Liver (tissue), 3 donors: ENCODE measurements at regions not wholly inside any gene's neighbourhood (a gene's known extent, or its start where the extent isn't known, plus 50 kb on each side); places are given as distances from the start of the nearest gene placed in this dataset.

ENCODE experiments used
- CTCF ChIP-seq: fragments of 150-350 bp; IDR thresholded peaks from 2 replicates; pipeline ENCODE4 v1.5.1; 2017; ENCODE audit warnings: improper control_type of control experiment, low read depth, low read length; ENCODE audit not compliant: missing input control
- GABPA ChIP-seq, 2 donors: IDR thresholded peaks in 1 of 2; conservative IDR thresholded peaks in 1 of 2; 2 replicates each; pipeline ENCODE4 v1.6.1; 2016; ENCODE audit warnings: antibody characterized with exemption in 2 of 2, mild to moderate bottlenecking in 1 of 2, moderate library complexity in 1 of 2
- HNF4A ChIP-seq, 2 donors: conservative IDR thresholded peaks; 2 replicates each; pipeline ENCODE4 v1.6.1; 2016; ENCODE audit warnings: antibody characterized with exemption in 2 of 2, mild to moderate bottlenecking in 2 of 2
- HNF4G ChIP-seq: IDR thresholded peaks from 2 replicates; pipeline ENCODE4 v1.6.1; 2016; ENCODE audit warnings: antibody characterized with exemption
- RAD21 ChIP-seq, 2 donors: IDR thresholded peaks; 2 replicates each; pipeline ENCODE4 v1.6.1; 2016; ENCODE audit warnings: antibody characterized with exemption in 2 of 2, mild to moderate bottlenecking in 2 of 2
- REST ChIP-seq: IDR thresholded peaks from 2 replicates; pipeline ENCODE4 v1.6.1; 2016; ENCODE audit warnings: antibody characterized with exemption, mild to moderate bottlenecking
- RXRA ChIP-seq, 2 donors: IDR thresholded peaks; 2 replicates each; pipeline ENCODE4 v1.6.1; 2017 to 2018; ENCODE audit warnings: antibody characterized with exemption in 2 of 2, mild to moderate bottlenecking in 1 of 2
- SP1 ChIP-seq: IDR thresholded peaks from 2 replicates; pipeline ENCODE4 v1.6.1; 2018; ENCODE audit warnings: antibody characterized with exemption, mild to moderate bottlenecking
- TAF1 ChIP-seq: conservative IDR thresholded peaks from 2 replicates; pipeline ENCODE4 v1.6.1; 2016; ENCODE audit warnings: antibody characterized with exemption, mild to moderate bottlenecking
- YY1 ChIP-seq: IDR thresholded peaks from 2 replicates; pipeline ENCODE4 v1.6.1; 2016; ENCODE audit warnings: antibody characterized with exemption, mild to moderate bottlenecking
- TF ChIP-seq, protein P1 (sequence below): IDR thresholded peaks from 2 replicates; pipeline ENCODE4 v1.6.1; 2016; ENCODE audit warnings: antibody characterized with exemption
- donor health status: healthy.
- donor health status: healthy.

- TF ChIP-seq CTCF: no peak
- no peak for TF ChIP-seq REST
- no peak for TF ChIP-seq RXRA (IDR thresholded peaks at IDR 0.05)
- TF ChIP-seq RAD21 (IDR thresholded peaks at IDR 0.05): no peak
- no peak for TF ChIP-seq SP1
- no peak for TF ChIP-seq GABPA (IDR thresholded peaks at IDR 0.05 in 1 of 2, conservative IDR thresholded peaks at IDR 0.05 in 1 of 2)
- no peak for TF ChIP-seq YY1
- no peak for TF ChIP-seq TAF1
- TF ChIP-seq, protein P1, sequence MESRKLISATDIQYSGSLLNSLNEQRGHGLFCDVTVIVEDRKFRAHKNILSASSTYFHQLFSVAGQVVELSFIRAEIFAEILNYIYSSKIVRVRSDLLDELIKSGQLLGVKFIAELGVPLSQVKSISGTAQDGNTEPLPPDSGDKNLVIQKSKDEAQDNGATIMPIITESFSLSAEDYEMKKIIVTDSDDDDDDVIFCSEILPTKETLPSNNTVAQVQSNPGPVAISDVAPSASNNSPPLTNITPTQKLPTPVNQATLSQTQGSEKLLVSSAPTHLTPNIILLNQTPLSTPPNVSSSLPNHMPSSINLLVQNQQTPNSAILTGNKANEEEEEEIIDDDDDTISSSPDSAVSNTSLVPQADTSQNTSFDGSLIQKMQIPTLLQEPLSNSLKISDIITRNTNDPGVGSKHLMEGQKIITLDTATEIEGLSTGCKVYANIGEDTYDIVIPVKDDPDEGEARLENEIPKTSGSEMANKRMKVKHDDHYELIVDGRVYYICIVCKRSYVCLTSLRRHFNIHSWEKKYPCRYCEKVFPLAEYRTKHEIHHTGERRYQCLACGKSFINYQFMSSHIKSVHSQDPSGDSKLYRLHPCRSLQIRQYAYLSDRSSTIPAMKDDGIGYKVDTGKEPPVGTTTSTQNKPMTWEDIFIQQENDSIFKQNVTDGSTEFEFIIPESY: no peak
- no peak for TF ChIP-seq HNF4A (conservative IDR thresholded peaks at IDR 0.05)
- no peak for TF ChIP-seq HNF4G
These were observed 627.7 kb downstream of the LIG4 start for GRCh38 chr13:107587681-107588080.
